CD4-positive, alpha-beta T cell treated with Interleukin-2 at 100 ng/mL for 4 hours (primary cell): ENCODE measurements at regions not wholly inside any gene's neighbourhood (a gene's known extent, or its start where the extent isn't known, plus 50 kb on each side); places are given as distances from the start of the nearest gene placed in this dataset.
A peak's percentile ranks its signal among the peaks of the same experiment; 100 is the strongest.
"Not testable (repeated sequence)": the region's sequence is repeated elsewhere in the genome, so short reads cannot be mapped to it uniquely, and the experiment has no call there.

ENCODE experiments used
- DNase-seq: peaks from one replicate; pipeline ENCODE4 v3.0.0-alpha.2; 2020; ENCODE audit warnings: low spot score

GRCh38 chr1:610538-610937, 75.9 kb downstream of the OR4F16 start:
- not testable (repeated sequence) for DNase-seq

GRCh38 chr1:609161-609560, 77.3 kb downstream of the OR4F16 start:
- DNase-seq: not testable (repeated sequence)

DNA sequence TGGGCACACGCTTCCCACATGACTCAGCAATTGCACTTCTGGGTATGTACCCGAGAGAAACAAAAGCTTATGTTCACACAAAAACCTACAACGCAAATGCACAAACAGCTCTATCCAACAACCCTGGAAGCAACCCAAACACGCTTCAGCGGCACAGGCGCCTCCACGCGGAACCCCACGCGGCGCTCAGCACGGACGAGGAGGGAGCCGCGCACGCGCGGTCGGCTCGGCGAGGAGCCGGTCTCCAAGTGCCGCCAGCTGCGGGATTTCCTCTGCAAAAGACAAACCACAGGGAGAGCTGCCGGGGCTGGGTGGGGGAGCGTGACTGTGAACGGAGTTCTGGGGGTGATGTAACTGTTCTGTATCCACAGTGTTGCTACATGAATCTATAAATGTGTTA, 81.2 kb downstream of the OR4F16 start:
- DNase-seq: peak; percentile 40

DNA sequence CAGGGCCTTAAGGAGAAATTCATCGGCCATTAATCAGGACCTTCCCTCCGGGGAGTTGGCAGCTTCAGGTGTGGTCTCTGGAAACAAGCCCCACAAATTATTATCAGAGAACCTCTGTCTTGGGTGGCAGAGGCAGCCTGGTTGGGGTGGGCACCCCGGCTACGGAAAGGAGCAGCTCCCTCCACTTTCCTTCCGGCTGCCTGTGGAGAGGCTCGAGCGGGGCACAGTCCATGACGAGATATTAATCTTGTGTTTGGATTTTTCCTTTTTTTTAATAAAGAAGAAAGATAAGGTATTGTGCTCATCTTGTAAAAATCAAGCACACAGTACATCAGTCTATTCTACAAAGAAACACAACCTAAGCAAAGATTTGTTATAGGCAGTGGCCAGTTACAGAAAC, 98.2 kb downstream of the OR4F16 start:
- DNase-seq: not testable (repeated sequence)

- DNase-seq: peak; percentile 39
These were observed 100.5 kb downstream of the OR4F16 start for GRCh38 chr1:585992-586391.
